Transverse colon (tissue), 4 donors: ENCODE measurements at regions not wholly inside any gene's neighbourhood (a gene's known extent, or its start where the extent isn't known, plus 50 kb on each side); places are given as distances from the start of the nearest gene placed in this dataset.

Experiments used
- DNase-seq: peaks from one replicate; pipeline ENCODE4 v3.0.0-alpha.2; 2019
- H3K27ac ChIP-seq, 4 donors: fragments of 200-600 bp; sonication (generic); 2 replicates each; pipeline ENCODE4 v1.5.1; 2016 to 2018; ENCODE audit warnings: inconsistent platforms in 4 of 4
- H3K27me3 ChIP-seq: fragments of 200-600 bp; sonication (generic); 2 replicates; pipeline ENCODE4 v1.5.1; 2017; ENCODE audit warnings: inconsistent platforms
- H3K36me3 ChIP-seq, 4 donors: fragments of 200-600 bp; sonication (generic); 2 replicates each; pipeline ENCODE4 v1.5.1; 2017 to 2019; ENCODE audit warnings: inconsistent platforms in 4 of 4
- H3K4me1 ChIP-seq, 4 donors: fragments of 200-600 bp; sonication (generic); 2 replicates each; pipeline ENCODE4 v1.5.1; 2017 to 2020; ENCODE audit warnings: inconsistent platforms in 4 of 4
- H3K4me3 ChIP-seq, 4 donors: fragments of 200-600 bp; sonication (generic); 1 replicate in 1 of 4; 2 replicates in 3 of 4; pipeline versions ENCODE4 v1.5.1 to v1.6.1; 2017 to 2019; ENCODE audit warnings: inconsistent platforms in 4 of 4
- H3K9me3 ChIP-seq, 2 donors: fragments of 200-600 bp; sonication (generic); 2 replicates each; pipeline ENCODE4 v1.5.1; 2017 to 2019; ENCODE audit warnings: inconsistent platforms in 2 of 2
- CTCF ChIP-seq, 5 experiments: fragments of 200-600 bp in 3 of 5; fragments of 450-650 bp in 2 of 5; sonication (generic) in 3 of 5; IDR thresholded peaks; 1 replicate in 2 of 5; 2 replicates in 3 of 5; pipeline ENCODE4 v1.5.1; 2016 to 2017; ENCODE audit warnings: antibody characterized with exemption in 5 of 5, inconsistent platforms in 3 of 5, mild to moderate bottlenecking in 2 of 5, moderate library complexity in 1 of 5
- EP300 ChIP-seq: sonication (generic); formaldehyde crosslinking; IDR thresholded peaks from one replicate; pipeline ENCODE4 v1.6.1; 2017; ENCODE audit warnings: antibody characterized with exemption, low read depth
- POLR2A ChIP-seq: fragments of 450-650 bp; IDR thresholded peaks from one replicate; pipeline ENCODE4 v1.6.1; 2016; ENCODE audit warnings: antibody characterized with exemption, mild to moderate bottlenecking, moderate library complexity
- POLR2AphosphoS5 ChIP-seq, 3 donors: sonication (generic); formaldehyde crosslinking; IDR thresholded peaks; one replicate each; pipeline ENCODE4 v1.6.1; 2016; ENCODE audit warnings: antibody characterized with exemption in 3 of 3
- WGBS, 2 donors: methylation state at CpG; one replicate each; pipeline ENCODE4 v1.1.5; 2018; ENCODE audit warnings: low coverage in 1 of 2; 5-methylcytosine and 5-hydroxymethylcytosine counted together
- in situ Hi-C, 4 donors: fragments of 200-750 bp; cut with MboI; loops; one replicate each; pipeline versions ENCODE4 v1.15.0 to v1.15.1; 2017; ENCODE audit warnings: low sequenced_read_pairs in 3 of 4, low pct_ligation_motif_present in 1 of 4, low pct_unique_long_range_greater_than_20kb in 1 of 4
- intact Hi-C: fragments of 100-400 bp; cut with DNase I; formaldehyde crosslinking; loops from one replicate; pipeline ENCODE4 v1.15.1; 2023; ENCODE audit warnings: low total_unique reads

- intact Hi-C loops = no loop called here
- DNase-seq = no peak
- Histone ChIP-seq H3K36me3 (no peaks in the 10 kb centered on the region), H3K4me3 (no peak overlapping the region), H3K4me1 (no peaks in the 10 kb centered on the region), H3K27ac (no peak overlapping the region), H3K9me3 (peaks cover 0 to 3% of the 10 kb centered on the region in 2 donors), H3K27me3 (no peaks in the 10 kb centered on the region)
- in situ Hi-C loops = no loop called here
- TF ChIP-seq CTCF (IDR thresholded peaks at IDR 0.05) = no peak
- TF ChIP-seq POLR2A = no peak
- no peak for TF ChIP-seq EP300
- TF ChIP-seq POLR2AphosphoS5 (IDR thresholded peaks at IDR 0.05) = no peak
- WGBS, 2 donors = 0 to 12% methylated on average over 1 of the region's 1 CpG
Measured at GRCh38 chr4:43843501-43843900, 605.1 kb downstream of the KCTD8 start.

DNA sequence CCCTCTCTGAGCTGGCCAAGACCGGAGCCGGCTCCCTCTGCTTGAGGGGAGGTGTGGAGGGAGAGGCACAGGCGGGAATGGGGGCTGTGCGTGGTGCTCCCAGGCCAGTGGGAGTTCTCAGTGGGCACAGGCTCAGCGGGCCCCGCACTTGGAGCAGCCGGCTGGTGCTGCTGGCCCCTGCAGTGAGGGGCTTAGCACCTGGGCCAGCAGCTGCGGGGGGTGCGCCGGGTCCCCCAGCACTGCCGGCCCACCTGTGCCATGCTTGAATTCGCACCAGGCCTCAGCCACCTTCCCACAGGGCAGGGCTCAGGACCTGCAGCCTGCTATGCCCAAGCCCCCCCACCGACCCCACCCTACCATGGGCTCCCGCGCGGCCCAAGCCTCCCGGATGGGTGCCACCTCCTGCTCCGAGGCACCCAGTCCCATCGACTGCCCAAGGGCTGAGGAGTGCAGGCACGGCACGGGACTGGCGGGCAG lies 602.5 kb downstream of the KCTD8 start:
- TF ChIP-seq POLR2A (no peak), POLR2AphosphoS5 (IDR thresholded peaks at IDR 0.05) (no peak), EP300 (no peak), CTCF (IDR thresholded peaks at IDR 0.05) (no peak)
- Histone ChIP-seq H3K27ac (no peak overlapping the region), H3K4me3 (no peak overlapping the region), H3K9me3 (no peaks in the 10 kb centered on the region), H3K4me1 (no peaks in the 10 kb centered on the region), H3K27me3 (no peaks in the 10 kb centered on the region), H3K36me3 (no peaks in the 10 kb centered on the region)
- intact Hi-C loops (no loop called here), in situ Hi-C loops (no loop called here)
- WGBS, 2 donors = 90% methylated on average over 22 of the region's 22 CpGs; no CpG with 5 or more reads in 1 of the 2 donors
- no peak for DNase-seq

DNA sequence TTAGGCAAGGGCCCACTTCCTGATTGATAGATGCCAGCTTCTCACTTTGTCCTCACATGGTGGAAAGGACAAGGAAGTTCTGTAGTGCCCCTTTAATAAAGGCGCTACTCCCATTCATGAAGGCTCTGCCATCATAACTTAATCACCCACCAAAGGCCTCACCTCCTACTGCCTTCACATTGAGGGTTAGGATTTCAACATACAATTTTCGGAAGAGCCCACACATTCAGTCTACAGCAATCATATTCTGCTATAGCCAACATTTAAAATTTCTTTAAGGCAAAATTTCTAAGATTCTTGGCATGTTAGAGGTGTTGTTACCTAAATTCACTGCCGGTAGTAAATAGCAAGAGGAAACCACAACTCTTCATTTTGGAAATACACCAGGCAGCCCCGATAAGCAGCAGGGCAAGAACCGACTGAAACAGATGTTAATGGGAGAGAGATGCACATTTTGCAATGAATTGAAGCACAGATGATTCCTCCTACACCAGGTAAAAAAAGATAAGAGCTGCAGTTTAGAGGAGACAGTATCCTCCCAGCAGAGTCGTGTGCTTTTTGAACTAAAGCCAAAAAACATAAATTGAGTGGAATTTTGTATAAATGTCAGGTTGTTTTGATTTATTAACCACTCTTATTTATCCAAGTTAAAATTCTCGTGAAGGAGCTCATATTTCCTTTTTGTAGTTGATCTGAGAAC lies 594.9 kb downstream of the KCTD8 start:
- DNase-seq = no peak
- no peaks in the 10 kb centered on the region for H3K36me3 ChIP-seq
- in situ Hi-C loops = no loop called here
- H3K4me3 ChIP-seq = no peak overlapping the region
- 31 to 49% methylated on average over 5 to 7 of the region's 7 CpGs for WGBS, 2 donors
- no peaks in the 10 kb centered on the region for H3K9me3 ChIP-seq
- H3K4me1 ChIP-seq = no peaks in the 10 kb centered on the region
- intact Hi-C loops = no loop called here
- no peak overlapping the region for H3K27ac ChIP-seq
- TF ChIP-seq CTCF (IDR thresholded peaks at IDR 0.05) (no peak), POLR2A (no peak), EP300 (no peak), POLR2AphosphoS5 (IDR thresholded peaks at IDR 0.05) (no peak)
- no peaks in the 10 kb centered on the region for H3K27me3 ChIP-seq

DNA sequence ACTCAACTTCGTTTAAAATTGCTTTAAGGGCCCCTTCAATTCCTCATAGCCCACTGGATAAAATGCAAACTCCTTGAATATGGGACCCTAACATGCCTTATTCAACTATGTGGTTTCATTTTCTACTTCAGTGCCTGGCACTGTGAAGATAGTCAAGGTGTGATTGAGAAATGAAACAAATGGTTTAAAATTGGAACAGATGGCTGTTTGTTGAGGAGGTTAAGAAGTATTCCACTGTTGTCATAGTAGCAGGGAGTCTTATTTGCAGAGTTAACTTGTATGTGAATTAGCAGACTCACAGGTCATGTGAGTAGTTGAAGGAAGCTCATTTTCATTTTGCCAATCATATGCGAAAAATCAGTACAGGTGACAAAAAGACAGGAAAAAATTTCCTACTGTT lies 593.3 kb downstream of the KCTD8 start:
- TF ChIP-seq EP300 (no peak), POLR2AphosphoS5 (IDR thresholded peaks at IDR 0.05) (no peak), CTCF (IDR thresholded peaks at IDR 0.05) (no peak), POLR2A (no peak)
- in situ Hi-C loops = no loop called here
- Histone ChIP-seq H3K4me3 (no peak overlapping the region), H3K36me3 (no peaks in the 10 kb centered on the region), H3K27ac (no peak overlapping the region), H3K9me3 (no peaks in the 10 kb centered on the region), H3K4me1 (no peaks in the 10 kb centered on the region), H3K27me3 (no peaks in the 10 kb centered on the region)
- no peak for DNase-seq
- WGBS, 2 donors = 73 to 74% methylated on average over 2 of the region's 2 CpGs
- intact Hi-C loops = no loop called here
